Kidney (tissue), 13 donors: ENCODE measurements at regions not wholly inside any gene's neighbourhood (a gene's known extent, or its start where the extent isn't known, plus 50 kb on each side); places are given as distances from the start of the nearest gene placed in this dataset.
"Not testable (repeated sequence)": the region's sequence is repeated elsewhere in the genome, so short reads cannot be mapped to it uniquely, and the experiment has no call there.

Experiments
- DNase-seq, 5 donors: peaks; one replicate each; pipeline ENCODE4 v3.0.0-alpha.2; 2013 to 2020
- FAIRE-seq: peaks from 2 replicates; lab custom pipeline; 2012; peaks lifted over from hg19 to GRCh38; lab: Jason Lieb, UNC
- H3K27ac ChIP-seq, 2 donors: one replicate each; pipeline ENCODE4 v1.7.0; 2013; ENCODE audit warnings: low read depth in 2 of 2, low read length in 2 of 2, inconsistent platforms in 1 of 2
- H3K27me3 ChIP-seq: one replicate; pipeline ENCODE4 v1.7.1; 2013; ENCODE audit warnings: low read length, inconsistent platforms; ENCODE audit not compliant: control insufficient read depth, insufficient read depth
- H3K36me3 ChIP-seq, 3 donors: one replicate each; pipeline versions ENCODE4 v1.7.0 to v1.7.1; 2013; ENCODE audit warnings: low read length in 3 of 3, control low read depth in 1 of 3, inconsistent platforms in 1 of 3; ENCODE audit not compliant: insufficient read depth in 3 of 3, control insufficient read depth in 2 of 3
- H3K4me1 ChIP-seq, 3 donors: one replicate each; pipeline versions ENCODE4 v1.7.0 to v1.7.1; 2013; ENCODE audit warnings: low read length in 3 of 3, inconsistent platforms in 1 of 3, low read depth in 1 of 3; ENCODE audit not compliant: control insufficient read depth in 2 of 3, insufficient read depth in 2 of 3
- H3K4me3 ChIP-seq, 3 donors: one replicate each; pipeline versions ENCODE4 v1.7.0 to v1.8.1; 2013; ENCODE audit warnings: low read length in 3 of 3, control low read depth in 1 of 3, inconsistent platforms in 1 of 3
- H3K9ac ChIP-seq, 3 donors: one replicate each; pipeline versions ENCODE4 v1.7.0 to v1.7.1; 2013; ENCODE audit warnings: low read length in 3 of 3, control low read depth in 1 of 3, inconsistent platforms in 1 of 3
- H3K9me3 ChIP-seq, 3 donors: one replicate each; pipeline versions ENCODE4 v1.7.0 to v1.7.1; 2013; ENCODE audit warnings: low read length in 3 of 3, control low read depth in 1 of 3, inconsistent platforms in 1 of 3; ENCODE audit not compliant: control insufficient read depth in 2 of 3, insufficient read depth in 1 of 3
- intact Hi-C: fragments of 100-400 bp; cut with DNase I; formaldehyde crosslinking; loops from one replicate; pipeline ENCODE4 v1.11.1; 2022
- TF ChIP-seq, protein P1 (sequence below): IDR thresholded peaks from 3 replicates; pipeline ENCODE4 v1.5.1; 2012; ENCODE audit warnings: mild to moderate bottlenecking, moderate library complexity, borderline replicate concordance; ENCODE audit not compliant: insufficient read depth; ENCODE audit errors: extremely low read depth
- donor health status: control.
- donor health status: control.
- donor health status: control.
- donor health status: control.
- donor health status: control.
- donor health status: DM: yes; HTN: yes; CAD: no.
- donor health status: Normal renal cell carcinoma (clear cell type).

DNA sequence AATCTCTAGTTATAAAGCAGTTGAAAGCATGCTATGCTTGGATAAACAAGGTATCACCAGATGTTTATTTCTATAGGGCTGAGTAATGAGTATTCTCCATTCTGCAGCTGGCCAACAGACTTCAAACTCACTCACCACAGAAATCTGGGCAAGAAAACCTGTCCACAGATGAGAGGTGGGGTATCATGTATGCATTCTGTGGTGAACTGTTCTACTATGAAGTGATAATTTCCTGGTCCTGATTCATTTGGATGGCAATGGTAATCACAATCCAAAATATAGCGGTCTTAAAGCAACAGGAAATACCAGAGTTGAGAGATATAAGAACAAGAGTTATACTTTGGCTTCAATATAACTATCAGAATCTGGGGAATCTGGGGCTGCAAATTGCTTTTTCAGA lies 65.9 kb upstream of the EFNA5 start:
- H3K4me3 ChIP-seq = no peak overlapping the region
- no peak overlapping the region for H3K9ac ChIP-seq
- no peak for FAIRE-seq
- peaks cover 0 to 4% (median 0%) of the 10 kb centered on the region in 3 donors for H3K9me3 ChIP-seq
- TF ChIP-seq, protein P1, sequence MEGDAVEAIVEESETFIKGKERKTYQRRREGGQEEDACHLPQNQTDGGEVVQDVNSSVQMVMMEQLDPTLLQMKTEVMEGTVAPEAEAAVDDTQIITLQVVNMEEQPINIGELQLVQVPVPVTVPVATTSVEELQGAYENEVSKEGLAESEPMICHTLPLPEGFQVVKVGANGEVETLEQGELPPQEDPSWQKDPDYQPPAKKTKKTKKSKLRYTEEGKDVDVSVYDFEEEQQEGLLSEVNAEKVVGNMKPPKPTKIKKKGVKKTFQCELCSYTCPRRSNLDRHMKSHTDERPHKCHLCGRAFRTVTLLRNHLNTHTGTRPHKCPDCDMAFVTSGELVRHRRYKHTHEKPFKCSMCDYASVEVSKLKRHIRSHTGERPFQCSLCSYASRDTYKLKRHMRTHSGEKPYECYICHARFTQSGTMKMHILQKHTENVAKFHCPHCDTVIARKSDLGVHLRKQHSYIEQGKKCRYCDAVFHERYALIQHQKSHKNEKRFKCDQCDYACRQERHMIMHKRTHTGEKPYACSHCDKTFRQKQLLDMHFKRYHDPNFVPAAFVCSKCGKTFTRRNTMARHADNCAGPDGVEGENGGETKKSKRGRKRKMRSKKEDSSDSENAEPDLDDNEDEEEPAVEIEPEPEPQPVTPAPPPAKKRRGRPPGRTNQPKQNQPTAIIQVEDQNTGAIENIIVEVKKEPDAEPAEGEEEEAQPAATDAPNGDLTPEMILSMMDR = no peak
- intact Hi-C loops = no loop called here
- no peak overlapping the region for H3K27ac ChIP-seq
- no peak for DNase-seq
- H3K36me3 ChIP-seq = no peaks in the 10 kb centered on the region
- H3K27me3 ChIP-seq = no peaks in the 10 kb centered on the region
- no peaks in the 10 kb centered on the region for H3K4me1 ChIP-seq

DNA sequence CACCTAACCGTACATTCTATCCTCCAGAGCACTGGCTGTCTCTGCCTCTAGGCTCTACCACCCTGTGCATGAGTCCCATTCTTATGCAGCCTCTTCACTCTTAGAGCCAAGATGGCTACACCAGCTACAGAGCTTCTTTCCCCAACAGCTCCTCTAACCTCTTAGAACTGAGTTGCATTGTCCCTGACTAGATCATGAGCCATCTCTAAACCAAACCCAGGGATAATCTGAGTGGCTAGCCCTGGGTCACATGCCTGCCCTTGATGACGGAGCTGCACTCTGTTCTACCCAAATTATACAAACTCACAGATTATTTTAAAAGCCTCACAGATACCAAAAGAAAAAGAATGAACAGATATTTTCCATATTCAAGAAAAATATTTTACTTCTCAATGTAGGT lies 65.4 kb upstream of the EFNA5 start:
- H3K36me3 ChIP-seq, DNase-seq, intact Hi-C loops, H3K9me3 ChIP-seq, FAIRE-seq, H3K27me3 ChIP-seq, H3K27ac ChIP-seq, H3K4me1 ChIP-seq, H3K9ac ChIP-seq, H3K4me3 ChIP-seq: not testable (repeated sequence)

DNA sequence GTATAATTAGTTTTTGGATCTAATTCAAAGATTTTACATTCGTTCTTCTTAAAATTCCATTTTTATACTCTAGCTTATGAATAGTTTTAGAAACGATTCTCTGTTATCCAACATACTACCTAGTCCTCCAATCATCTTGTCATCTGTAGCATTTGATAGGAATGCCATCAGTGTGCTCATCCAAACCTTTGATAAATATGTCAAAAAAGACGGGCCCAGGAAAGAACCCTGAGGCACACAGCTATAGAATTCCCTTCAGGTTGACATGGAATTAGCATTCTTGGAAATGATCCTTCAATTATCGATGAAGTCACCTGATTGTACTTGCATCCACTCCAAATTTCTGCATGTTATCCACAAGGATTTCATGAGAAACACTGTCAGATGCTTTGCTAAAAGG lies 64.8 kb upstream of the EFNA5 start:
- Histone ChIP-seq H3K4me1 (no peaks in the 10 kb centered on the region), H3K9ac (no peak overlapping the region), H3K27ac (no peak overlapping the region), H3K9me3 (no peaks in the 10 kb centered on the region), H3K27me3 (no peaks in the 10 kb centered on the region), H3K4me3 (no peak overlapping the region), H3K36me3 (no peaks in the 10 kb centered on the region)
- no peak for DNase-seq
- TF ChIP-seq, protein P1 = no peak
- intact Hi-C loops = no loop called here
- no peak for FAIRE-seq

- H3K9ac ChIP-seq = no peak overlapping the region
- intact Hi-C loops = no loop called here
- no peaks in the 10 kb centered on the region for H3K36me3 ChIP-seq
- FAIRE-seq (no peak), DNase-seq (no peak)
- TF ChIP-seq, protein P1 = no peak
- no peaks in the 10 kb centered on the region for H3K27me3 ChIP-seq
- no peak overlapping the region for H3K27ac ChIP-seq
- no peaks in the 10 kb centered on the region for H3K4me1 ChIP-seq
- peaks cover 0 to 3% (median 0%) of the 10 kb centered on the region in 3 donors for H3K9me3 ChIP-seq
- no peak overlapping the region for H3K4me3 ChIP-seq
Observed at GRCh38 chr5:107726896-107727295, 56.2 kb upstream of the EFNA5 start.
